ENCODE measurements at regions not wholly inside any gene's neighbourhood (a gene's known extent, or its start where the extent isn't known, plus 50 kb on each side); places are given as distances from the start of the nearest gene placed in this dataset.

- H2AFZ ChIP-seq (ENCODE audit: low read length) = no peak overlapping the region
- H3K4me2 ChIP-seq (ENCODE audit: insufficient read depth, insufficient read length, low read length) = no peak overlapping the region
- no peak overlapping the region for H2BK15ac ChIP-seq (ENCODE audit: low read depth, low read length)
- H3K14ac ChIP-seq (ENCODE audit: insufficient read depth, low read length) = no peak overlapping the region
- H3K4me1 ChIP-seq (ENCODE audit: insufficient read depth, low read length) = no peaks in the 10 kb centered on the region
- H4K91ac ChIP-seq (ENCODE audit: insufficient read length, low read depth, low read length) = no peak overlapping the region
- no peaks in the 10 kb centered on the region for H3K79me1 ChIP-seq (ENCODE audit: insufficient read depth, low read depth, low read length, poor library complexity, severe bottlenecking)
- no peaks in the 10 kb centered on the region for H3K9me3 ChIP-seq (ENCODE audit: control insufficient read depth, low read depth, low read length)
- no peak overlapping the region for H2BK5ac ChIP-seq (ENCODE audit: insufficient read length, low read length)
- no peak for DNase-seq
- no peak overlapping the region for H3K56ac ChIP-seq (ENCODE audit: insufficient read length, low read depth, low read length)
- Mint-ChIP-seq H3K27me3 (ENCODE audit: low read depth) (no peaks in the 10 kb centered on the region), H3K36me3 (ENCODE audit: insufficient read depth in 1 of 3, low read depth in 3 of 3) (no peaks in the 10 kb centered on the region), H3K4me1 (no peaks in the 10 kb centered on the region), H3K27ac (no peak overlapping the region), H3K4me3 (no peak overlapping the region), H3K9me3 (peaks cover 0 to 5% of the 10 kb centered on the region in 2 experiments; a peak in 1 of 5 replicates)
- no peak overlapping the region for H3K27ac ChIP-seq (ENCODE audit: insufficient read length, low read depth, low read length)
- no peak overlapping the region for H4K5ac ChIP-seq (ENCODE audit: insufficient read length, low read depth, low read length)
- H3K27me3 ChIP-seq (ENCODE audit: insufficient read depth, low read length) = no peaks in the 10 kb centered on the region
- TF ChIP-seq, protein P1, sequence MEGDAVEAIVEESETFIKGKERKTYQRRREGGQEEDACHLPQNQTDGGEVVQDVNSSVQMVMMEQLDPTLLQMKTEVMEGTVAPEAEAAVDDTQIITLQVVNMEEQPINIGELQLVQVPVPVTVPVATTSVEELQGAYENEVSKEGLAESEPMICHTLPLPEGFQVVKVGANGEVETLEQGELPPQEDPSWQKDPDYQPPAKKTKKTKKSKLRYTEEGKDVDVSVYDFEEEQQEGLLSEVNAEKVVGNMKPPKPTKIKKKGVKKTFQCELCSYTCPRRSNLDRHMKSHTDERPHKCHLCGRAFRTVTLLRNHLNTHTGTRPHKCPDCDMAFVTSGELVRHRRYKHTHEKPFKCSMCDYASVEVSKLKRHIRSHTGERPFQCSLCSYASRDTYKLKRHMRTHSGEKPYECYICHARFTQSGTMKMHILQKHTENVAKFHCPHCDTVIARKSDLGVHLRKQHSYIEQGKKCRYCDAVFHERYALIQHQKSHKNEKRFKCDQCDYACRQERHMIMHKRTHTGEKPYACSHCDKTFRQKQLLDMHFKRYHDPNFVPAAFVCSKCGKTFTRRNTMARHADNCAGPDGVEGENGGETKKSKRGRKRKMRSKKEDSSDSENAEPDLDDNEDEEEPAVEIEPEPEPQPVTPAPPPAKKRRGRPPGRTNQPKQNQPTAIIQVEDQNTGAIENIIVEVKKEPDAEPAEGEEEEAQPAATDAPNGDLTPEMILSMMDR (conservative IDR thresholded peaks at IDR 0.05) = no peak
- H2BK20ac ChIP-seq (ENCODE audit: low read depth, low read length, poor library complexity, severe bottlenecking) = no peak overlapping the region
- H4K20me1 ChIP-seq (ENCODE audit: control insufficient read depth, insufficient read depth, insufficient read length) = no peaks in the 10 kb centered on the region
- H3K23ac ChIP-seq (ENCODE audit: insufficient read length, low read depth, low read length) = no peak overlapping the region
- H2AK5ac ChIP-seq (ENCODE audit: insufficient read length, low read length) = no peak overlapping the region
- H3K18ac ChIP-seq (ENCODE audit: insufficient read length, low read depth, low read length) = no peak overlapping the region
- H3K9ac ChIP-seq (ENCODE audit: extremely low read depth, insufficient read length, low read length) = no peak overlapping the region
- no peak overlapping the region for H4K8ac ChIP-seq (replicated peaks; ENCODE audit: insufficient read length, low read depth, low read length)
- no peaks in the 10 kb centered on the region for H3K23me2 ChIP-seq (ENCODE audit: insufficient read length, low read depth, low read length, poor library complexity, severe bottlenecking)
- WGBS (ENCODE audit: extremely low coverage, insufficient read length, low lambda C conversion rate) = no CpG with 5 or more reads among the region's 8 CpGs
- H2BK12ac ChIP-seq (ENCODE audit: insufficient read length, low read depth, low read length) = no peak overlapping the region
- no peak overlapping the region for H2BK120ac ChIP-seq (ENCODE audit: low read depth, low read length, poor library complexity, severe bottlenecking)
- H3K4ac ChIP-seq (ENCODE audit: low read depth, low read length) = no peak overlapping the region
- no peaks in the 10 kb centered on the region for H3K79me2 ChIP-seq (ENCODE audit: insufficient read depth, low read length)
- H3T11ph ChIP-seq (ENCODE audit: low read length) = no peak overlapping the region
Measured at GRCh38 chr9:108445431-108446071, 410.2 kb downstream of the ACTL7B start.
